ENCODE measurements at regions not wholly inside any gene's neighbourhood (a gene's known extent, or its start where the extent isn't known, plus 50 kb on each side); places are given as distances from the start of the nearest gene placed in this dataset.
"Not testable (repeated sequence)": the region's sequence is repeated elsewhere in the genome, so short reads cannot be mapped to it uniquely, and the experiment has no call there.

DNA sequence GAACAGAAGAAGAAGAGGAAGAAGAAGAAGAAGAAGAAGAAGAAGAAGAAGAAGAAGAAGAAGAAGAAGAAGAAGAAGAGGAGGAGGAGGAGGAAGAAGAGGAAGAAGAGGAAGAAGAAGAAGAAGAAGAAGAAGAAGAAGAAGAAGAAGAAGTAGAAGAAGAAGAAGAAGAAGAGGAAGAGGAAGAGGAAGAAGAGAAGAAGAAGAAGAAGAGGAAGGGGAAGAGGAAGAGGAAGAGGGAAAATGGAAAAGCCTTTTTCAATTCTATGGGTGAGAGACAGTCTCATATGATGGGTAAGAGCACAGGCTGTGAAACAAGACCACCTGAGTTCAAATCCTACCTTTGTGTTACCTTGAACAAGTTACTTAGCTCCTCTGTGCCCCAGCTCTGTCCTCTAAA is 111.9 kb upstream of the GRAMD1B start:
- TF ChIP-seq, protein P1, sequence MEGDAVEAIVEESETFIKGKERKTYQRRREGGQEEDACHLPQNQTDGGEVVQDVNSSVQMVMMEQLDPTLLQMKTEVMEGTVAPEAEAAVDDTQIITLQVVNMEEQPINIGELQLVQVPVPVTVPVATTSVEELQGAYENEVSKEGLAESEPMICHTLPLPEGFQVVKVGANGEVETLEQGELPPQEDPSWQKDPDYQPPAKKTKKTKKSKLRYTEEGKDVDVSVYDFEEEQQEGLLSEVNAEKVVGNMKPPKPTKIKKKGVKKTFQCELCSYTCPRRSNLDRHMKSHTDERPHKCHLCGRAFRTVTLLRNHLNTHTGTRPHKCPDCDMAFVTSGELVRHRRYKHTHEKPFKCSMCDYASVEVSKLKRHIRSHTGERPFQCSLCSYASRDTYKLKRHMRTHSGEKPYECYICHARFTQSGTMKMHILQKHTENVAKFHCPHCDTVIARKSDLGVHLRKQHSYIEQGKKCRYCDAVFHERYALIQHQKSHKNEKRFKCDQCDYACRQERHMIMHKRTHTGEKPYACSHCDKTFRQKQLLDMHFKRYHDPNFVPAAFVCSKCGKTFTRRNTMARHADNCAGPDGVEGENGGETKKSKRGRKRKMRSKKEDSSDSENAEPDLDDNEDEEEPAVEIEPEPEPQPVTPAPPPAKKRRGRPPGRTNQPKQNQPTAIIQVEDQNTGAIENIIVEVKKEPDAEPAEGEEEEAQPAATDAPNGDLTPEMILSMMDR (IDR thresholded peaks at IDR 0.05; ENCODE audit: low read depth, low read length, missing input control), result not testable (repeated sequence)
- TF ChIP-seq, protein P2, sequence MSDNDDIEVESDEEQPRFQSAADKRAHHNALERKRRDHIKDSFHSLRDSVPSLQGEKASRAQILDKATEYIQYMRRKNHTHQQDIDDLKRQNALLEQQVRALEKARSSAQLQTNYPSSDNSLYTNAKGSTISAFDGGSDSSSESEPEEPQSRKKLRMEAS (IDR thresholded peaks at IDR 0.05), result not testable (repeated sequence)
- not testable (repeated sequence) for TF ChIP-seq NR2F2 (IDR thresholded peaks at IDR 0.05); HNF4A (conservative IDR thresholded peaks at IDR 0.05); YY1 (IDR thresholded peaks at IDR 0.05); JUND (IDR thresholded peaks at IDR 0.05); FOXA2 (IDR thresholded peaks at IDR 0.05)
- TF ChIP-seq, protein P3, sequence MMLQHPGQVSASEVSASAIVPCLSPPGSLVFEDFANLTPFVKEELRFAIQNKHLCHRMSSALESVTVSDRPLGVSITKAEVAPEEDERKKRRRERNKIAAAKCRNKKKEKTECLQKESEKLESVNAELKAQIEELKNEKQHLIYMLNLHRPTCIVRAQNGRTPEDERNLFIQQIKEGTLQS (IDR thresholded peaks at IDR 0.05), result not testable (repeated sequence)
